ENCODE measurements at regions not wholly inside any gene's neighbourhood (a gene's known extent, or its start where the extent isn't known, plus 50 kb on each side); places are given as distances from the start of the nearest gene placed in this dataset.

DNA sequence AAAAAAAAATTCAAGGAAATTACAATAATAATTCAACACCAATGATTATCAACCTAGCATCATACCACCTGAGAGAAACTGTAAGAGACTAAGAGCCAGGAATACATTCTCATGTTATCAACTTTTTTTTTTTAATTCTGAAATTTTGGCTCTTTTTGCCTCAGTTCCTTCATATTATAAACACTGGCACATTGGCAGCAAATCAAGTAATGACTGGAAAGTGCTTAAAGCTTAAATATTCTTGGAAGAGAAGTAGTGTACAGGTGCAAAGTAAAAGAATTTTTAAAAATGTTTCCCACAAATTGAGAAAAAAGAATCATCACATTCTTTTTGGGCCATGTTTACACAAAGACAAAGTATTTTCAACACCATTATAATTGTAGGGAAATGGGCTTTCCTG is 296.9 kb upstream of the SOX5 start:
- TF ChIP-seq, protein P1, sequence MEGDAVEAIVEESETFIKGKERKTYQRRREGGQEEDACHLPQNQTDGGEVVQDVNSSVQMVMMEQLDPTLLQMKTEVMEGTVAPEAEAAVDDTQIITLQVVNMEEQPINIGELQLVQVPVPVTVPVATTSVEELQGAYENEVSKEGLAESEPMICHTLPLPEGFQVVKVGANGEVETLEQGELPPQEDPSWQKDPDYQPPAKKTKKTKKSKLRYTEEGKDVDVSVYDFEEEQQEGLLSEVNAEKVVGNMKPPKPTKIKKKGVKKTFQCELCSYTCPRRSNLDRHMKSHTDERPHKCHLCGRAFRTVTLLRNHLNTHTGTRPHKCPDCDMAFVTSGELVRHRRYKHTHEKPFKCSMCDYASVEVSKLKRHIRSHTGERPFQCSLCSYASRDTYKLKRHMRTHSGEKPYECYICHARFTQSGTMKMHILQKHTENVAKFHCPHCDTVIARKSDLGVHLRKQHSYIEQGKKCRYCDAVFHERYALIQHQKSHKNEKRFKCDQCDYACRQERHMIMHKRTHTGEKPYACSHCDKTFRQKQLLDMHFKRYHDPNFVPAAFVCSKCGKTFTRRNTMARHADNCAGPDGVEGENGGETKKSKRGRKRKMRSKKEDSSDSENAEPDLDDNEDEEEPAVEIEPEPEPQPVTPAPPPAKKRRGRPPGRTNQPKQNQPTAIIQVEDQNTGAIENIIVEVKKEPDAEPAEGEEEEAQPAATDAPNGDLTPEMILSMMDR (conservative IDR thresholded peaks at IDR 0.05; ENCODE audit: low read depth, low read length), result no peak
- no peak overlapping the region for H3K4me3 ChIP-seq (ENCODE audit: low read depth, low read length)
- no peak for DNase-seq (ENCODE audit: low read depth)

DNA sequence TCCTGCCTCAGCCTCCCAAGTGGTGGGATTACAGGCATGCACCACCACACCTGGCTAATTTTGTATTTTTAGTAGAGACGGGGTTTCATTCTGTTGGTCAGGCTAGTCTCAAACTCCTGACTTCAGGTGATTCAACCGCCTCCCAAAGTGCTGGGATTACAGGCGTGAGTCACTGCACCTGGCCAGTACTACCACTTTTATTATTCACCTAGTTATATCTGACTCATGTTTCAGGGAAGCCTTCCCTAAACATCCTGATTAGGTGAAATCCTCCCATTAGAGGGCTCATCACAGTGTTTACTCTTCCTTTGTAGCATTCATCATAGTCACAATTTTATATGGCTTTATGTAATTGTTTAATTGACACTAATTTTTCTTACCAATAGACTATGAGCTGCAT is 295.3 kb upstream of the SOX5 start:
- no peak for DNase-seq (ENCODE audit: low read depth)
- TF ChIP-seq, protein P1 (conservative IDR thresholded peaks at IDR 0.05; ENCODE audit: low read depth, low read length), result no peak
- no peak overlapping the region for H3K4me3 ChIP-seq (ENCODE audit: low read depth, low read length)

DNA sequence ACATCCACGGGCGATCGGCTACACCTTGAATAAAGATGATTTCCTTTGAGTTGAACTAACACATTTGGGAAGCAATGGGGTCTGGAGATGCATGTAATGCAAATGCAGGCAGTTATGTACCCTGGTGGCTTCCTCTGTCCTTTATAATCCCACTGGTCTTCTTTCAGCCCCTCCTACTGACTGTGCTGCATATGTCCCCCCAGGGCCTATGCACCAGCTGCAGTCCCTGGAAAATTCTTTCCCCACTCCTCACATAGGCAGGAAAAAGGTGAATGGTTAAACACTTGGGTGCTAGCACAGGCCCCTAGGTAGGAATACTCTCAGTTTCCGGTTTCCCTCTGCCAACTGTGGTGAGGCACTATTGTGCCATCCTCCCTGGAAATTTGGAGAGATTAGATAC is 294.8 kb upstream of the SOX5 start:
- TF ChIP-seq, protein P1 (conservative IDR thresholded peaks at IDR 0.05; ENCODE audit: low read depth, low read length), result no peak
- DNase-seq (ENCODE audit: low read depth), result no peak
- H3K4me3 ChIP-seq (ENCODE audit: low read depth, low read length), result no peak overlapping the region

DNA sequence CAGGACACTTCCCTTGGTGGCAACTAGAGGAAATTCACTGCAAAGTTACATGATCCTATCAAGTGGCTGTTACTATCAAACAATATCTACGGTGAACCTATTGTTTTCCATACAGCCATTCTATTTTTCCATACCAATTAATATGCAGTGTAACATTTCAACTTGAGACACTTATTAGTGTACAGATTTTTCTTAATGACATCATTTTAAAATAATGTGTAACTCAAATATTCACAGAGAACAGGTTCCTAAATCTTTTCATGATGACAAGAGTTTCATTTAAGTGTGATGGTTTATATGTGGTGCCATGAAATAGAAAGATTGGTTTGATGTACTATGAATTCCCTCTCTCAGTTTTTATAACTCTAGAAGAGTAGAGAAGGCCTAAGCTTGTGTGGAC is 291.2 kb upstream of the SOX5 start:
- H3K4me3 ChIP-seq (ENCODE audit: low read depth, low read length), result no peak overlapping the region
- DNase-seq (ENCODE audit: low read depth), result no peak
- TF ChIP-seq, protein P1 (conservative IDR thresholded peaks at IDR 0.05; ENCODE audit: low read depth, low read length), result no peak

DNA sequence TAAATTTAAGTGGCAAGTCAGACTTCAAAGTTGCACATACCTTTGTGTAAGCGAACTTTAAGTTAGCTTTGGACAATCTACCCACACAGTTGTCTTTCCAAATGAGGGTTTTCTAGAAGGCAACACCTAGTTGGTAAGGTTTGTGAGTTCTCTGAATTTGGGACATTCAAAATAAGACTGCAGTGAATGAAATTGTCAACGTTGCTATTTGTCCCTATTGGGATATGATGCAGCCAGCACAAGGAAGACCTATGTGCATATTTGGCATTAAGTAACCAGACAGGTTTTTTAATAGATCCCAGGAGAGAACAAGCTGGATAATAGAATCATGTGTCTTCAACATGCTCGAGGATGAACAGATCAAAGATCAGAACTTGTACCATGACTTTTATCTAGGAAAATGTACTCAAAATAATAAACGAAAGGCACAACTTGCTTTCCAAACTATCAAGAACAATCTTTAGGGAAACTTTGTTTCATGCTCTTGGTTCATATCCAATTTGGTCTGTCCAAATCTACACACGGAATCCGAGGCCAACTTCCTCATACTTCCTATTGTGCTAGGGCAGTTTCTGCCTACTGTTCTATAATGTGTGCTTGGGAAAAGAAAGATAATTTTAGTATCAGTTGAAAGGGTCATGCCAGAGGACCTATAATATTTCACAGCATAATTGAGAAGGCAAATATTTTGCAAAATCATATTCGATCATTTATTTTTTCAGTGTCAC is 284.2 kb upstream of the SOX5 start:
- no peak overlapping the region for H3K4me3 ChIP-seq (ENCODE audit: low read depth, low read length)
- TF ChIP-seq, protein P1 (conservative IDR thresholded peaks at IDR 0.05; ENCODE audit: low read depth, low read length), result no peak
- DNase-seq (ENCODE audit: low read depth), result no peak

DNA sequence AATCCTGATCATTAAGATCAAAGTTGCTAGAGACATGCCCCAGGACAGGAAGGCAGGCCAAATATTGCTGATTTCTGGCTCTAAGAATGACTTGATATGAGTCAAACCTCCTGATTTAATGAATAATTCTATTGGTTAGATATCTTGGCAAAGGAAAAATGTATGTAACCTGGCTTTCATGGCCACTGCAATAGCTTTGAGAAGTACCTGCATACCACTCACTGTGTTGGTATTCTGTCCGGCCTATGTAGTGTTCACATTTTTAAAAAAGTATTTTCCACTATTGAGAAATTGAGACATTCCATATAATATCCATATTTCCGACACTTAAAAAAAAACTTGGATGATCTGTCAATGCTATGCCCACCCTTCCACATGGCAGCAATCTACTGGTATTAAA is 283.1 kb upstream of the SOX5 start:
- H3K4me3 ChIP-seq (ENCODE audit: low read depth, low read length), result no peak overlapping the region
- no peak for DNase-seq (ENCODE audit: low read depth)
- TF ChIP-seq, protein P1 (conservative IDR thresholded peaks at IDR 0.05; ENCODE audit: low read depth, low read length), result no peak

DNA sequence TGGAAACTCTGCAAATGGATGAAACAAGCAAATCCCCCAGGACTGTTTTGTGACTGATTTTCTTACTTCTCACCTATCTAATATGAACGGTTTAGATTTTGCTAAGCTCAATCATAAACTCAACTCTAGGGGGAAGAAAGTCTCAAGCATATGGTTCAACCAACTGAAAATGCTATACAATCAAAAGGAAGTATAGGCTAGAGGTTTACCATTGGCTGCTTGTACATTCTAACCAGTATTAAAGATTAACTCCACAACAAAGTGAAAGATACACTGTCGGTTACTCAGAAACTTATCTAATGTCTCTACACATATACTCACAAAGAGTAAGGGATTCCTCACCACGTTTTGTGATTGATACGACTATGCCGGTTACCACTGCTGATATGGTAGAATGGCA is 281.8 kb upstream of the SOX5 start:
- no peak for DNase-seq (ENCODE audit: low read depth)
- TF ChIP-seq, protein P1 (conservative IDR thresholded peaks at IDR 0.05; ENCODE audit: low read depth, low read length), result no peak
- H3K4me3 ChIP-seq (ENCODE audit: low read depth, low read length), result no peak overlapping the region

All from choroid plexus epithelial cell (primary cell).